ENCODE measurements at regions not wholly inside any gene's neighbourhood (a gene's known extent, or its start where the extent isn't known, plus 50 kb on each side); places are given as distances from the start of the nearest gene placed in this dataset.

- ChIA-PET POLR2A (no interaction called here), CTCF (interaction anchor here (0.6 kb wide), 1 partner anchor 617 kb away, joined by 3 read pairs; no protein-coding TSS in a partner anchor)
- Mint-ChIP-seq H3K27ac (ENCODE audit: low read depth, unreplicated experiment) (no peak overlapping the region), H3K36me3 (ENCODE audit: insufficient read depth, unreplicated experiment) (peaks cover 6% of the 10 kb centered on the region), H3K4me3 (ENCODE audit: unreplicated experiment) (no peak overlapping the region), H3K4me1 (ENCODE audit: insufficient read depth, unreplicated experiment) (no peaks in the 10 kb centered on the region), H3K27me3 (ENCODE audit: insufficient read depth, unreplicated experiment) (no peaks in the 10 kb centered on the region), H3K9me3 (ENCODE audit: unreplicated experiment) (peaks cover 7% of the 10 kb centered on the region)
- TF ChIP-seq CTCF (IDR thresholded peaks at IDR 0.05; ENCODE audit: unreplicated experiment) = no peak
- intact Hi-C loops (cut with micrococcal nuclease) = no loop called here
- BruUV-seq (replicated peaks) = no TSS peak
- no peak for DNase-seq (ENCODE audit: unreplicated experiment)
Measured at GRCh38 chr9:107948601-107949000, 459.0 kb upstream of the KLF4 start.

- intact Hi-C loops (cut with micrococcal nuclease) = no loop called here
- ChIA-PET CTCF (interaction anchor here (0.6 kb wide), 1 partner anchor 468 kb away, joined by 3 read pairs; no protein-coding TSS in a partner anchor), POLR2A (interaction anchor here (0.6 kb wide), 1 partner anchor 761 kb away, joined by 3 read pairs; no protein-coding TSS in a partner anchor)
- no TSS peak for BruUV-seq (replicated peaks)
- peaks cover 7% of the 10 kb centered on the region for H3K9me3 Mint-ChIP-seq (ENCODE audit: unreplicated experiment)
- H3K4me1 Mint-ChIP-seq (ENCODE audit: insufficient read depth, unreplicated experiment) = no peaks in the 10 kb centered on the region
- TF ChIP-seq CTCF (IDR thresholded peaks at IDR 0.05; ENCODE audit: unreplicated experiment) = no peak
- no peak overlapping the region for H3K4me3 Mint-ChIP-seq (ENCODE audit: unreplicated experiment)
- H3K27me3 Mint-ChIP-seq (ENCODE audit: insufficient read depth, unreplicated experiment) = no peaks in the 10 kb centered on the region
- peaks cover 7% of the 10 kb centered on the region for H3K36me3 Mint-ChIP-seq (ENCODE audit: insufficient read depth, unreplicated experiment)
- DNase-seq (ENCODE audit: unreplicated experiment) = no peak
- H3K27ac Mint-ChIP-seq (ENCODE audit: low read depth, unreplicated experiment) = no peak overlapping the region
Measured at GRCh38 chr9:107948086-107948485, 458.5 kb upstream of the KLF4 start.

GRCh38 chr9:107946364-107947141 is 457.0 kb upstream of the KLF4 start:
- DNase-seq (ENCODE audit: unreplicated experiment) = peak; percentile 8
- no peak for TF ChIP-seq CTCF (IDR thresholded peaks at IDR 0.05; ENCODE audit: unreplicated experiment)

GRCh38 chr9:107945961-107946360 is 456.4 kb upstream of the KLF4 start:
- Mint-ChIP-seq H3K9me3 (ENCODE audit: unreplicated experiment) (peaks cover 7% of the 10 kb centered on the region), H3K4me3 (ENCODE audit: unreplicated experiment) (no peak overlapping the region), H3K4me1 (ENCODE audit: insufficient read depth, unreplicated experiment) (peaks cover 5% of the 10 kb centered on the region), H3K27me3 (ENCODE audit: insufficient read depth, unreplicated experiment) (no peaks in the 10 kb centered on the region), H3K36me3 (ENCODE audit: insufficient read depth, unreplicated experiment) (peaks cover 7% of the 10 kb centered on the region), H3K27ac (ENCODE audit: low read depth, unreplicated experiment) (no peak overlapping the region)
- no TSS peak for BruUV-seq (replicated peaks)
- intact Hi-C loops (cut with micrococcal nuclease) = no loop called here
- no peak for TF ChIP-seq CTCF (IDR thresholded peaks at IDR 0.05; ENCODE audit: unreplicated experiment)
- DNase-seq (ENCODE audit: unreplicated experiment) = no peak
- ChIA-PET POLR2A (no interaction called here), CTCF (no interaction called here)

More at GRCh38 chr9:107946364-107947141, 457.0 kb upstream of the KLF4 start:
- Mint-ChIP-seq H3K4me3 (ENCODE audit: unreplicated experiment) (no peak overlapping the region), H3K27ac (ENCODE audit: low read depth, unreplicated experiment) (no peak overlapping the region), H3K36me3 (ENCODE audit: insufficient read depth, unreplicated experiment) (peaks cover 7% of the 10 kb centered on the region), H3K4me1 (ENCODE audit: insufficient read depth, unreplicated experiment) (peaks cover 4% of the 10 kb centered on the region), H3K27me3 (ENCODE audit: insufficient read depth, unreplicated experiment) (no peaks in the 10 kb centered on the region), H3K9me3 (ENCODE audit: unreplicated experiment) (peaks cover 7% of the 10 kb centered on the region)
- intact Hi-C loops (cut with micrococcal nuclease) = no loop called here
- CTCF ChIA-PET = interaction anchor here (0.6 kb wide), 1 partner anchor 60 kb away, joined by 3 read pairs; no protein-coding TSS in a partner anchor
- BruUV-seq (replicated peaks) = no TSS peak
- POLR2A ChIA-PET = no interaction called here
